ENCODE measurements at regions not wholly inside any gene's neighbourhood (a gene's known extent, or its start where the extent isn't known, plus 50 kb on each side); places are given as distances from the start of the nearest gene placed in this dataset.
"Not testable (repeated sequence)": the region's sequence is repeated elsewhere in the genome, so short reads cannot be mapped to it uniquely, and the experiment has no call there.

- not testable (repeated sequence) for DNase-seq (ENCODE audit: low read depth in 4 of 4, low spot score in 2 of 4)
Observed at GRCh38 chr12:131429221-131429620, 281.7 kb upstream of the SFSWAP start.

- not testable (repeated sequence) for DNase-seq (ENCODE audit: low read depth in 4 of 4, low spot score in 2 of 4)
Observed at GRCh38 chr12:131429697-131430096, 281.2 kb upstream of the SFSWAP start.

- no peak for DNase-seq (ENCODE audit: low read depth in 4 of 4, low spot score in 2 of 4)
Observed at GRCh38 chr12:131430158-131430742, 280.6 kb upstream of the SFSWAP start.

- DNase-seq (ENCODE audit: low read depth in 4 of 4, low spot score in 2 of 4), result not testable (repeated sequence)
Observed at GRCh38 chr12:131431126-131431655, 279.7 kb upstream of the SFSWAP start.

- no peak for DNase-seq (ENCODE audit: low read depth in 4 of 4, low spot score in 2 of 4)
Observed at GRCh38 chr12:131432532-131433260, 278.2 kb upstream of the SFSWAP start.

GRCh38 chr12:131434208-131435125, 276.4 kb upstream of the SFSWAP start:
- DNase-seq (ENCODE audit: low read depth in 4 of 4, low spot score in 2 of 4), result no peak

GRCh38 chr12:131436922-131437705, 273.8 kb upstream of the SFSWAP start:
- no peak for DNase-seq (ENCODE audit: low read depth in 4 of 4, low spot score in 2 of 4)

GRCh38 chr12:131437706-131438492, 273.0 kb upstream of the SFSWAP start:
- DNase-seq (ENCODE audit: low read depth in 4 of 4, low spot score in 2 of 4), result no peak

- not testable (repeated sequence) for DNase-seq (ENCODE audit: low read depth in 4 of 4, low spot score in 2 of 4)
Observed at GRCh38 chr12:131438493-131438835, 272.4 kb upstream of the SFSWAP start.

- no peak for DNase-seq (ENCODE audit: low read depth in 4 of 4, low spot score in 2 of 4)
Observed at GRCh38 chr12:131438881-131439280, 272.0 kb upstream of the SFSWAP start.

GRCh38 chr12:131439752-131440151, 271.1 kb upstream of the SFSWAP start:
- DNase-seq (ENCODE audit: low read depth in 4 of 4, low spot score in 2 of 4), result not testable (repeated sequence)

GRCh38 chr12:131440209-131441059, 270.5 kb upstream of the SFSWAP start:
- DNase-seq (ENCODE audit: low read depth in 4 of 4, low spot score in 2 of 4), result not testable (repeated sequence)

GRCh38 chr12:131441060-131441396, 269.9 kb upstream of the SFSWAP start:
- DNase-seq (ENCODE audit: low read depth in 4 of 4, low spot score in 2 of 4), result no peak

GRCh38 chr12:131441638-131442336, 269.1 kb upstream of the SFSWAP start:
- no peak for DNase-seq (ENCODE audit: low read depth in 4 of 4, low spot score in 2 of 4)

- no peak for DNase-seq (ENCODE audit: low read depth in 4 of 4, low spot score in 2 of 4)
Observed at GRCh38 chr12:131442337-131442918, 268.5 kb upstream of the SFSWAP start.

- no peak for DNase-seq (ENCODE audit: low read depth in 4 of 4, low spot score in 2 of 4)
Observed at GRCh38 chr12:131443019-131444000, 267.6 kb upstream of the SFSWAP start.
